Activated CD8-positive, alpha-beta T cell treated with anti-CD3 and anti-CD28 coated beads for 36 hours (primary cell): ENCODE measurements at regions not wholly inside any gene's neighbourhood (a gene's known extent, or its start where the extent isn't known, plus 50 kb on each side); places are given as distances from the start of the nearest gene placed in this dataset.

Source experiments
- ATAC-seq: fragments of 200-7000 bp; cut with Tn5 transposase; one replicate; pipeline ENCODE4 v1.10.0; 2021; ENCODE audit warnings: mild to moderate bottlenecking, moderate library complexity
- CTCF ChIA-PET: fragments of 350-600 bp; sonication (Branson Sonifier 250); formaldehyde crosslinking; loops from one replicate; lab custom pipeline; 2021; ENCODE audit warnings: antibody characterized with exemption; lab: Charles Lee
- POLR2A ChIA-PET: fragments of 350-600 bp; sonication (Branson Sonifier 250); formaldehyde crosslinking; loops from one replicate; lab custom pipeline; 2021; ENCODE audit warnings: antibody characterized with exemption; lab: Charles Lee
- DNase-seq: peaks from one replicate; pipeline ENCODE4 v3.0.0-alpha.2; 2020
- H3K27ac Mint-ChIP-seq: one replicate; pipeline ENCODE4 v1.8.0; 2021; ENCODE audit warnings: mild to moderate bottlenecking, mixed read lengths
- H3K27me3 Mint-ChIP-seq: one replicate; pipeline ENCODE4 v1.8.0; 2021; ENCODE audit warnings: mixed read lengths
- H3K36me3 Mint-ChIP-seq: one replicate; pipeline ENCODE4 v1.8.0; 2021; ENCODE audit warnings: low read depth, mixed read lengths
- H3K4me1 Mint-ChIP-seq: one replicate; pipeline ENCODE4 v1.8.0; 2021; ENCODE audit warnings: low read depth, mixed read lengths
- H3K4me3 Mint-ChIP-seq: one replicate; pipeline ENCODE4 v1.8.0; 2021; ENCODE audit warnings: mild to moderate bottlenecking, moderate library complexity, mixed read lengths
- H3K9me3 Mint-ChIP-seq: one replicate; pipeline ENCODE4 v1.8.0; 2021; ENCODE audit warnings: mixed read lengths
- CTCF ChIP-seq: fragments of 200-600 bp; IDR thresholded peaks from one replicate; pipeline ENCODE4 v1.8.0; 2022; ENCODE audit warnings: antibody characterized with exemption, mild to moderate bottlenecking
- intact Hi-C: fragments of 100-400 bp; cut with micrococcal nuclease; formaldehyde crosslinking; loops from one replicate; pipeline ENCODE4 v1.10.0; 2022

GRCh38 chr13:89627996-89628395, 1719.5 kb upstream of the MIR17HG start:
- CTCF ChIA-PET: no interaction called here
- peaks cover 12% of the 10 kb centered on the region for H3K9me3 Mint-ChIP-seq
- H3K4me1 Mint-ChIP-seq: no peaks in the 10 kb centered on the region
- ATAC-seq (no peak), DNase-seq (no peak)
- no peak overlapping the region for H3K27ac Mint-ChIP-seq
- intact Hi-C loops: no loop called here
- no peak overlapping the region for H3K4me3 Mint-ChIP-seq
- H3K27me3 Mint-ChIP-seq: no peaks in the 10 kb centered on the region
- TF ChIP-seq CTCF: no peak
- no peaks in the 10 kb centered on the region for H3K36me3 Mint-ChIP-seq
- POLR2A ChIA-PET: no interaction called here

- DNase-seq (no peak), ATAC-seq (no peak)
- POLR2A ChIA-PET: no interaction called here
- no peak for TF ChIP-seq CTCF
- H3K9me3 Mint-ChIP-seq: peaks cover 14% of the 10 kb centered on the region
- intact Hi-C loops: no loop called here
- no peaks in the 10 kb centered on the region for H3K27me3 Mint-ChIP-seq
- no peaks in the 10 kb centered on the region for H3K36me3 Mint-ChIP-seq
- no peak overlapping the region for H3K4me3 Mint-ChIP-seq
- no peaks in the 10 kb centered on the region for H3K4me1 Mint-ChIP-seq
- no peak overlapping the region for H3K27ac Mint-ChIP-seq
- CTCF ChIA-PET: no interaction called here
These were observed 1718.9 kb upstream of the MIR17HG start for GRCh38 chr13:89628567-89628966.

- ChIA-PET CTCF (no interaction called here), POLR2A (no interaction called here)
- H3K36me3 Mint-ChIP-seq: no peaks in the 10 kb centered on the region
- ATAC-seq (no peak), DNase-seq (no peak)
- intact Hi-C loops: no loop called here
- no peak overlapping the region for H3K27ac Mint-ChIP-seq
- H3K4me1 Mint-ChIP-seq: no peaks in the 10 kb centered on the region
- no peak overlapping the region for H3K4me3 Mint-ChIP-seq
- H3K9me3 Mint-ChIP-seq: peaks cover 11% of the 10 kb centered on the region
- no peak for TF ChIP-seq CTCF
- no peaks in the 10 kb centered on the region for H3K27me3 Mint-ChIP-seq
These were observed 1697.3 kb upstream of the MIR17HG start for GRCh38 chr13:89650226-89650625.

GRCh38 chr13:89660752-89661151, 1686.7 kb upstream of the MIR17HG start:
- DNase-seq (no peak), ATAC-seq (no peak)
- Mint-ChIP-seq H3K4me1 (no peaks in the 10 kb centered on the region), H3K27me3 (no peaks in the 10 kb centered on the region), H3K27ac (no peak overlapping the region), H3K9me3 (peaks cover 10% of the 10 kb centered on the region), H3K4me3 (no peak overlapping the region), H3K36me3 (no peaks in the 10 kb centered on the region)
- no peak for TF ChIP-seq CTCF
- intact Hi-C loops: no loop called here
- CTCF ChIA-PET: no interaction called here
- POLR2A ChIA-PET: no interaction called here

- CTCF ChIA-PET: no interaction called here
These were observed 1673.6 kb upstream of the MIR17HG start for GRCh38 chr13:89673789-89674311.

More at GRCh38 chr13:89673789-89674311, 1673.6 kb upstream of the MIR17HG start:
- no peaks in the 10 kb centered on the region for H3K27me3 Mint-ChIP-seq
- ATAC-seq: no peak
- no peak for DNase-seq
- no peaks in the 10 kb centered on the region for H3K36me3 Mint-ChIP-seq
- H3K27ac Mint-ChIP-seq: no peak overlapping the region
- H3K4me1 Mint-ChIP-seq: no peaks in the 10 kb centered on the region
- intact Hi-C loops: no loop called here
- peaks cover 5% of the 10 kb centered on the region for H3K9me3 Mint-ChIP-seq
- TF ChIP-seq CTCF: no peak
- H3K4me3 Mint-ChIP-seq: no peak overlapping the region
- POLR2A ChIA-PET: no interaction called here
